K562 (cell line): ENCODE measurements at regions not wholly inside any gene's neighbourhood (a gene's known extent, or its start where the extent isn't known, plus 50 kb on each side); places are given as distances from the start of the nearest gene placed in this dataset.

Experiments
- BACH1 ChIP-seq: fragments of 200-800 bp; sonication (Bioruptor generic); IDR thresholded peaks from 2 replicates; pipeline ENCODE4 v1.6.1; 2016; ENCODE audit warnings: missing genetic modification characterization, missing compliant biosample characterization
- BCOR ChIP-seq: fragments of 450-650 bp; IDR thresholded peaks from 2 replicates; pipeline ENCODE4 v1.6.1; 2016
- CBFB ChIP-seq: sonication (generic); formaldehyde crosslinking; IDR thresholded peaks from 2 replicates; pipeline ENCODE4 v1.4.0; 2020; ENCODE audit warnings: mild to moderate bottlenecking, missing genetic modification reagents
- CHD4 ChIP-seq: fragments of 200-600 bp; sonication (generic); IDR thresholded peaks from 3 replicates; pipeline ENCODE4 v1.6.1; 2012; ENCODE audit warnings: low read depth, mild to moderate bottlenecking, mixed read lengths, low read length, inconsistent platforms; ENCODE audit not compliant: insufficient read depth, insufficient replicate concordance, poor library complexity, severe bottlenecking
- DNMT1 ChIP-seq: fragments of 450-650 bp; IDR thresholded peaks from 2 replicates; pipeline ENCODE4 v1.6.1; 2016; ENCODE audit warnings: antibody characterized with exemption, mild to moderate bottlenecking
- EHMT2 ChIP-seq: fragments of 450-650 bp; IDR thresholded peaks from 2 replicates; pipeline ENCODE4 v1.6.1; 2018; ENCODE audit warnings: antibody characterized with exemption
- ELF2 ChIP-seq: fragments of 250-450 bp; sonication (Bioruptor Pico); IDR thresholded peaks from 2 replicates; pipeline ENCODE4 v1.5.0; 2021; ENCODE audit warnings: mild to moderate bottlenecking
- GTF3C2 ChIP-seq: IDR thresholded peaks from 3 replicates; pipeline ENCODE4 v1.6.1; 2011; ENCODE audit warnings: borderline replicate concordance, mild to moderate bottlenecking, moderate library complexity; ENCODE audit not compliant: insufficient read length; ENCODE audit errors: extremely low read depth
- HEY1 ChIP-seq: fragments of 250-450 bp; sonication (Bioruptor Pico); IDR thresholded peaks from 2 replicates; pipeline ENCODE4 v1.5.0; 2020; ENCODE audit warnings: mild to moderate bottlenecking, moderate library complexity, borderline replicate concordance
- HNRNPK ChIP-seq: fragments of 200-400 bp; formaldehyde crosslinking; IDR thresholded peaks from one replicate; pipeline ENCODE4 v1.6.1; 2018; ENCODE audit warnings: mild to moderate bottlenecking, low read depth, low read length; ENCODE audit not compliant: poor library complexity, severe bottlenecking
- LEF1 ChIP-seq: fragments of 450-650 bp; IDR thresholded peaks from 2 replicates; pipeline ENCODE4 v1.6.1; 2016; ENCODE audit warnings: mild to moderate bottlenecking
- MAFG ChIP-seq: fragments of 450-650 bp; conservative IDR thresholded peaks from 2 replicates; pipeline ENCODE4 v1.6.1; 2016; ENCODE audit warnings: missing genetic modification characterization, missing compliant biosample characterization
- MLX ChIP-seq, 2 experiments: fragments of 450-650 bp in 1 of 2; sonication (generic) in 1 of 2; formaldehyde crosslinking; conservative IDR thresholded peaks; 2 replicates each; pipeline versions ENCODE4 v1.4.0 to v1.8.1; 2020 to 2022; ENCODE audit warnings: mild to moderate bottlenecking in 1 of 2, missing genetic modification reagents in 1 of 2
- MTA1 ChIP-seq: fragments of 450-650 bp; IDR thresholded peaks from 2 replicates; pipeline ENCODE4 v1.6.1; 2017; ENCODE audit warnings: borderline replicate concordance
- NCOA2 ChIP-seq, 2 experiments: fragments of 450-650 bp; IDR thresholded peaks; 2 replicates each; pipeline ENCODE4 v1.6.1; 2018; ENCODE audit warnings: mild to moderate bottlenecking in 2 of 2, moderate library complexity in 1 of 2; ENCODE audit not compliant: partially characterized antibody in 2 of 2
- SAP30 ChIP-seq: fragments of 200-600 bp; sonication (generic); IDR thresholded peaks from 2 replicates; pipeline ENCODE4 v1.6.1; 2012; ENCODE audit warnings: borderline replicate concordance, low read depth, mild to moderate bottlenecking, moderate library complexity, low read length, control low read depth, inconsistent platforms; ENCODE audit not compliant: insufficient read depth, poor library complexity, severe bottlenecking
- SIX5 ChIP-seq, 2 experiments: IDR thresholded peaks; 2 replicates each; pipeline ENCODE4 v1.6.1; 2011; ENCODE audit warnings: low read length in 2 of 2, borderline replicate concordance in 1 of 2, low read depth in 1 of 2, mild to moderate bottlenecking in 1 of 2, moderate library complexity in 1 of 2; ENCODE audit not compliant: insufficient read depth in 1 of 2
- TOE1 ChIP-seq, 2 experiments: fragments of 450-650 bp in 1 of 2; sonication (generic) in 1 of 2; formaldehyde crosslinking in 1 of 2; IDR thresholded peaks; 2 replicates each; pipeline versions ENCODE4 v1.7.1 to v1.8.0; 2016 to 2022; ENCODE audit warnings: borderline replicate concordance in 2 of 2, mild to moderate bottlenecking in 2 of 2, antibody characterized with exemption in 1 of 2, inconsistent platforms in 1 of 2, low read depth in 1 of 2, missing genetic modification reagents in 1 of 2, moderate library complexity in 1 of 2
- U2AF2 ChIP-seq: fragments of 200-400 bp; formaldehyde crosslinking; optimal IDR thresholded peaks from 2 replicates; pipeline ENCODE3; 2017; ENCODE audit warnings: low read depth, mild to moderate bottlenecking, low read length
- ZFPM2 ChIP-seq: fragments of 250-450 bp; sonication (Bioruptor Pico); IDR thresholded peaks from 2 replicates; pipeline ENCODE4 v1.5.1; 2022; ENCODE audit warnings: mild to moderate bottlenecking
- ZNF445 ChIP-seq: fragments of 250-450 bp; sonication (Bioruptor Pico); IDR thresholded peaks from 2 replicates; pipeline ENCODE4 v1.4.0; 2020; ENCODE audit warnings: low read depth, mild to moderate bottlenecking, moderate library complexity
- ZNF668 ChIP-seq: fragments of 250-450 bp; sonication (Bioruptor Pico); IDR thresholded peaks from 2 replicates; pipeline ENCODE4 v1.8.0; 2022; ENCODE audit warnings: mild to moderate bottlenecking, inconsistent platforms
- ZNF699 ChIP-seq: fragments of 250-450 bp; sonication (Bioruptor Pico); IDR thresholded peaks from 2 replicates; pipeline ENCODE4 v1.8.0; 2021; ENCODE audit warnings: mild to moderate bottlenecking, moderate library complexity; ENCODE audit not compliant: insufficient replicate concordance
- ZNF764 ChIP-seq: fragments of 250-450 bp; sonication (Bioruptor Pico); IDR thresholded peaks from 2 replicates; pipeline ENCODE4 v1.4.0; 2020; ENCODE audit warnings: low read depth, mild to moderate bottlenecking, moderate library complexity

- TF ChIP-seq ZNF445 = 0 out of 2 replicates have a peak, but pooled peaks have one; percentile 59
- no peak for TF ChIP-seq MAFG (tag)
- no peak for TF ChIP-seq ZNF668 (CRISPR knock-in tag)
- TF ChIP-seq NCOA2 (IDR thresholded peaks at IDR 0.05; ENCODE audit: partially characterized antibody in 2 of 2) = no peak
- no peak for TF ChIP-seq MTA1
- no peak for TF ChIP-seq U2AF2
- TF ChIP-seq ZNF764 (CRISPR knock-in tag) = no peak
- TF ChIP-seq DNMT1 = no peak
- 0 out of 2 replicates have a peak, but pooled peaks have one; percentile 13 for TF ChIP-seq BCOR
- no peak for TF ChIP-seq ELF2
- no peak for TF ChIP-seq GTF3C2
- TF ChIP-seq TOE1 (IDR thresholded peaks at IDR 0.05; ENCODE audit: borderline replicate concordance) = no peak
- TF ChIP-seq TOE1 (CRISPR knock-in tag; IDR thresholded peaks at IDR 0.05; ENCODE audit: borderline replicate concordance, low read depth) = no peak
- TF ChIP-seq LEF1 = peak; percentile 85
- no peak for TF ChIP-seq EHMT2
- TF ChIP-seq CHD4 = no peak
- TF ChIP-seq BACH1 (tag) = no peak
- TF ChIP-seq SAP30 = no peak
- no peak for TF ChIP-seq ZFPM2 (CRISPR knock-in tag)
- TF ChIP-seq CBFB (CRISPR knock-in tag) = no peak
- TF ChIP-seq MLX (CRISPR knock-in tag; conservative IDR thresholded peaks at IDR 0.05) = 0 out of 4 replicates have a peak, but pooled peaks of 1 of the 2 experiments have one; percentile 20
- TF ChIP-seq ZNF699 (CRISPR knock-in tag) = no peak
- TF ChIP-seq HEY1 (CRISPR knock-in tag) = peak; percentile 57; the same call in 1 of the 2 replicates
- no peak for TF ChIP-seq SIX5 (IDR thresholded peaks at IDR 0.05; ENCODE audit: borderline replicate concordance in 1 of 2, insufficient read depth in 1 of 2, low read depth in 1 of 2, low read length in 2 of 2)
- TF ChIP-seq HNRNPK = no peak
Observed at GRCh38 chr1:143720087-143721023, 251.4 kb downstream of the FAM72C start (continued).
